K562 (cell line): ENCODE measurements at regions not wholly inside any gene's neighbourhood (a gene's known extent, or its start where the extent isn't known, plus 50 kb on each side); places are given as distances from the start of the nearest gene placed in this dataset.

Experiments used
- ATAC-seq: fragments of 200-7000 bp; cut with Tn5 transposase; 3 replicates; pipeline ENCODE4 v1.9.1; 2020; ENCODE audit warnings: moderate library complexity
- BruUV-seq: library from RNA; stranded (reverse); fragments of 400-500 nt; replicated peaks from 2 replicates; lab custom pipeline; 2021; lab: Mats Ljungman, UMichigan
- CTCF ChIA-PET: fragments of 300-600 bp; formaldehyde crosslinking; extraction: SDS; loops from one replicate; lab custom pipeline; 2021; ENCODE audit warnings: low intra/inter-chr PET ratio; lab: Yijun Ruan, JAX
- POLR2A ChIA-PET: fragments of 300-600, 350-650 bp; sonication (Branson Sonifier 250); formaldehyde crosslinking; extraction: SDS; loops from one replicate; lab custom pipeline; 2021; ENCODE audit warnings: antibody characterized with exemption, inconsistent platforms; lab: Yijun Ruan, JAX
- DNase-seq, 4 experiments: peaks; one replicate each; pipeline versions ENCODE4 v3.0.0 to v3.0.0-alpha.2; 2011 to 2018; ENCODE audit warnings: low spot score in 3 of 4, mixed read lengths in 3 of 4; ENCODE audit errors: extremely low read depth in 1 of 4
- FAIRE-seq: peaks from 2 replicates; lab custom pipeline; 2011; peaks lifted over from hg19 to GRCh38; lab: Jason Lieb, UNC
- H2AFZ ChIP-seq: 2 replicates; pipeline ENCODE4 v1.6.0; 2011; ENCODE audit warnings: low read depth, low read length, control low read depth, inconsistent platforms
- H3K27ac ChIP-seq: fragments of 200-600 bp; 3 replicates; pipeline ENCODE4 v1.8.0; 2011; ENCODE audit warnings: low read depth, mild to moderate bottlenecking, control low read depth, inconsistent platforms, low read length, moderate library complexity, mixed read lengths; ENCODE audit errors: extremely low read depth
- H3K27me3 ChIP-seq, 2 experiments: fragments of 300-600 bp in 1 of 2; 2 replicates in 1 of 2; 3 replicates in 1 of 2; pipeline versions ENCODE4 v1.6.0 to v1.8.0; 2011; ENCODE audit warnings: inconsistent platforms in 2 of 2, low read length in 2 of 2, mild to moderate bottlenecking in 1 of 2, mixed read lengths in 1 of 2, moderate library complexity in 1 of 2; ENCODE audit not compliant: control insufficient read depth in 2 of 2, insufficient read depth in 2 of 2
- H3K36me3 ChIP-seq: fragments of 300-600 bp; 3 replicates; pipeline ENCODE4 v1.8.0; 2011; ENCODE audit warnings: mild to moderate bottlenecking, low read length, inconsistent platforms; ENCODE audit not compliant: control insufficient read depth, insufficient read depth
- H3K4me1 ChIP-seq, 2 experiments: fragments of 200-600 bp in 1 of 2; replicated peaks in 1 of 2; 2 replicates in 1 of 2; 3 replicates in 1 of 2; pipeline versions ENCODE4 v1.5.1 to v1.8.0; 2011; ENCODE audit warnings: inconsistent platforms in 2 of 2, low read length in 2 of 2, mild to moderate bottlenecking in 1 of 2, mixed read lengths in 1 of 2, moderate library complexity in 1 of 2; ENCODE audit not compliant: control insufficient read depth in 2 of 2, insufficient read depth in 2 of 2
- H3K4me2 ChIP-seq: 2 replicates; pipeline ENCODE4 v1.6.1; 2011; ENCODE audit warnings: low read length, control low read depth, inconsistent platforms, mixed read lengths; ENCODE audit not compliant: insufficient read depth
- H3K4me3 ChIP-seq: fragments of 200-600 bp; sonication (generic), shearing (Covaris generic); 2 replicates; pipeline ENCODE4 v1.5.1; 2016; ENCODE audit warnings: control low read depth, inconsistent platforms
- H3K79me2 ChIP-seq: fragments of 200-600 bp; 3 replicates; pipeline ENCODE4 v1.8.0; 2011; ENCODE audit warnings: low read length, inconsistent platforms; ENCODE audit not compliant: control insufficient read depth, insufficient read depth
- H3K9ac ChIP-seq, 2 experiments: 2 replicates each; pipeline versions ENCODE4 v1.6.0 to v1.6.1; 2011; ENCODE audit warnings: low read depth in 2 of 2, low read length in 2 of 2, control low read depth in 1 of 2, inconsistent platforms in 1 of 2, mild to moderate bottlenecking in 1 of 2, mixed read lengths in 1 of 2; ENCODE audit not compliant: insufficient read depth in 1 of 2
- H3K9me1 ChIP-seq: one replicate; pipeline ENCODE4 v1.6.0; 2011; ENCODE audit warnings: inconsistent platforms, mild to moderate bottlenecking, low read length, moderate library complexity; ENCODE audit not compliant: control insufficient read depth, insufficient read depth
- H3K9me3 ChIP-seq: replicated peaks from 2 replicates; pipeline ENCODE4 v1.5.1; 2011; ENCODE audit warnings: low read depth, low read length, inconsistent platforms; ENCODE audit not compliant: control insufficient read depth, insufficient read depth
- H4K20me1 ChIP-seq: replicated peaks from 2 replicates; pipeline ENCODE4 v1.6.1; 2011; ENCODE audit warnings: low read length, inconsistent platforms, mixed read lengths; ENCODE audit not compliant: control insufficient read depth, insufficient read depth
- ATF1 ChIP-seq, 2 experiments: fragments of 450-650 bp in 1 of 2; IDR thresholded peaks; 2 replicates each; pipeline ENCODE4 v1.6.1; 2016; ENCODE audit warnings: missing compliant biosample characterization in 1 of 2, missing genetic modification characterization in 1 of 2
- CC2D1A ChIP-seq: fragments of 450-650 bp; IDR thresholded peaks from 2 replicates; pipeline ENCODE4 v1.6.1; 2017; ENCODE audit warnings: mild to moderate bottlenecking
- CREM ChIP-seq: IDR thresholded peaks from 2 replicates; pipeline ENCODE4 v1.6.1; 2014; ENCODE audit warnings: antibody characterized with exemption, low read depth
- ETS1 ChIP-seq: conservative IDR thresholded peaks from 2 replicates; pipeline ENCODE4 v1.6.1; 2011; ENCODE audit warnings: low read depth, mild to moderate bottlenecking, low read length; ENCODE audit not compliant: control insufficient read depth
- ETV1 ChIP-seq: fragments of 450-650 bp; conservative IDR thresholded peaks from 2 replicates; pipeline ENCODE4 v1.6.1; 2016; ENCODE audit warnings: missing genetic modification characterization, control low read depth, low read depth, missing compliant biosample characterization
- HNRNPL ChIP-seq: fragments of 200-400 bp; formaldehyde crosslinking; IDR thresholded peaks from 2 replicates; pipeline ENCODE4 v1.6.1; 2017; ENCODE audit warnings: low read depth, mild to moderate bottlenecking, low read length
- JUND ChIP-seq, 2 experiments: IDR thresholded peaks; 2 replicates in 1 of 2; 3 replicates in 1 of 2; pipeline ENCODE4 v1.6.1; 2011; ENCODE audit warnings: borderline replicate concordance in 2 of 2, low read depth in 2 of 2, low read length in 2 of 2, improper control_type of control experiment in 1 of 2, missing biosample characterization in 1 of 2, missing genetic modification characterization in 1 of 2, missing genetic modification reagents in 1 of 2
- KLF1 ChIP-seq: fragments of 450-650 bp; IDR thresholded peaks from 2 replicates; pipeline ENCODE4 v1.6.1; 2016; ENCODE audit warnings: missing genetic modification characterization, missing compliant biosample characterization
- MIER1 ChIP-seq: fragments of 450-650 bp; IDR thresholded peaks from 2 replicates; pipeline ENCODE4 v1.6.1; 2016; ENCODE audit warnings: antibody characterized with exemption, mild to moderate bottlenecking, low read depth
- NCOA4 ChIP-seq: fragments of 450-650 bp; IDR thresholded peaks from 2 replicates; pipeline ENCODE4 v1.6.1; 2018; ENCODE audit warnings: mild to moderate bottlenecking; ENCODE audit not compliant: partially characterized antibody
- SAFB ChIP-seq: fragments of 200-400 bp; formaldehyde crosslinking; IDR thresholded peaks from 2 replicates; pipeline ENCODE4 v1.6.1; 2017; ENCODE audit warnings: low read depth, low read length, borderline replicate concordance
- ZBTB49 ChIP-seq: sonication (generic); formaldehyde crosslinking; IDR thresholded peaks from 2 replicates; pipeline ENCODE4 v1.8.0; 2022; ENCODE audit warnings: missing genetic modification reagents, mild to moderate bottlenecking, borderline replicate concordance
- ZFP30 ChIP-seq: fragments of 250-450 bp; sonication (Bioruptor Pico); IDR thresholded peaks from 2 replicates; pipeline ENCODE4 v1.8.0; 2022; ENCODE audit warnings: moderate library complexity, mild to moderate bottlenecking, inconsistent platforms, borderline replicate concordance
- ZNF217 ChIP-seq: sonication (generic); formaldehyde crosslinking; IDR thresholded peaks from 2 replicates; pipeline ENCODE4 v1.8.0; 2022; ENCODE audit warnings: mild to moderate bottlenecking, missing genetic modification reagents
- WGBS: fragments of 100-300 bp; shearing (Covaris generic); methylation state at CpG from one replicate; pipeline ENCODE4 v1.1.6; 2016; ENCODE audit warnings: low coverage, mixed read lengths; ENCODE audit not compliant: insufficient coverage; ENCODE audit errors: missing lambda C conversion rate; 5-methylcytosine and 5-hydroxymethylcytosine counted together
- in situ Hi-C: fragments of 300-500 bp; cut with MboI; formaldehyde crosslinking; loops from 4 replicates; pipeline ENCODE4 v1.15.0; 2018; ENCODE audit warnings: inconsistent platforms, mixed read lengths
- intact Hi-C: fragments of 100-400 bp; cut with micrococcal nuclease; formaldehyde crosslinking; loops from 2 replicates; pipeline ENCODE4 v1.14.2; 2022

GRCh38 chr12:59086126-59086525, 165.8 kb upstream of the LRIG3 start (continued):
- no peak for TF ChIP-seq ZBTB49 (CRISPR knock-in tag)
- no peak for TF ChIP-seq CC2D1A
- no peak for TF ChIP-seq ATF1 (CRISPR knock-in tag; IDR thresholded peaks at IDR 0.05)
- no peak for TF ChIP-seq ATF1 (tag; IDR thresholded peaks at IDR 0.05)
- no peak for TF ChIP-seq NCOA4
- TF ChIP-seq, all 486 proteins: peak for 0

GRCh38 chr12:59085690-59086089, 165.4 kb upstream of the LRIG3 start:
- no peaks in the 10 kb centered on the region for H3K9me1 ChIP-seq
- no peak for ATAC-seq
- H4K20me1 ChIP-seq: no peaks in the 10 kb centered on the region
- no peak for FAIRE-seq
- H3K9ac ChIP-seq: no peak overlapping the region
- in situ Hi-C loops: no loop called here
- intact Hi-C loops: no loop called here
- WGBS: 0% methylated on average over 3 of the region's 3 CpGs
- H3K27me3 ChIP-seq: no peaks in the 10 kb centered on the region
- BruUV-seq: no TSS peak
- no peak overlapping the region for H2AFZ ChIP-seq
- H3K36me3 ChIP-seq: no peaks in the 10 kb centered on the region
- POLR2A ChIA-PET: no interaction called here
- no peak for DNase-seq
- no peak overlapping the region for H3K4me3 ChIP-seq
- no peaks in the 10 kb centered on the region for H3K4me1 ChIP-seq
- TF ChIP-seq CREM (no peak), HNRNPL (no peak), ETS1 (no peak), ZFP30 (CRISPR knock-in tag) (no peak), SAFB (no peak), MIER1 (no peak), ETV1 (tag) (no peak), KLF1 (tag) (no peak), JUND (IDR thresholded peaks at IDR 0.05; ENCODE audit: borderline replicate concordance, low read depth, low read length) (no peak), JUND (tag; IDR thresholded peaks at IDR 0.05; ENCODE audit: borderline replicate concordance, low read depth, low read length) (no peak), ZNF217 (CRISPR knock-in tag) (no peak)
- H3K4me2 ChIP-seq: no peak overlapping the region
- no peak overlapping the region for H3K27ac ChIP-seq
- no peaks in the 10 kb centered on the region for H3K79me2 ChIP-seq
- CTCF ChIA-PET: no interaction called here
- no peaks in the 10 kb centered on the region for H3K9me3 ChIP-seq
